GM12891 (cell line): ENCODE measurements at regions not wholly inside any gene's neighbourhood (a gene's known extent, or its start where the extent isn't known, plus 50 kb on each side); places are given as distances from the start of the nearest gene placed in this dataset.

Source experiments
- POLR2A ChIP-seq: IDR thresholded peaks from 2 replicates; pipeline ENCODE4 v1.6.1; 2011; ENCODE audit warnings: low read depth, low read length, control low read depth
- TAF1 ChIP-seq: IDR thresholded peaks from 2 replicates; pipeline ENCODE4 v1.6.1; 2011; ENCODE audit warnings: low read depth, low read length, control low read depth

- no peak for TF ChIP-seq TAF1
- no peak for TF ChIP-seq POLR2A
These were observed 126.9 kb upstream of the NEIL3 start for GRCh38 chr4:177182728-177183127.
